HepG2 (cell line): ENCODE measurements at regions not wholly inside any gene's neighbourhood (a gene's known extent, or its start where the extent isn't known, plus 50 kb on each side); places are given as distances from the start of the nearest gene placed in this dataset.

Experiments used
- ADNP ChIP-seq: sonication (generic); formaldehyde crosslinking; IDR thresholded peaks from 2 replicates; pipeline ENCODE4 v1.4.0; 2020; ENCODE audit warnings: missing genetic modification reagents
- ARNT2 ChIP-seq: sonication (generic); formaldehyde crosslinking; IDR thresholded peaks from 2 replicates; pipeline ENCODE4 v1.8.0; 2022; ENCODE audit warnings: mild to moderate bottlenecking, low read depth, missing genetic modification reagents, moderate library complexity
- BRD4 ChIP-seq: sonication (generic); formaldehyde crosslinking; IDR thresholded peaks from 2 replicates; pipeline ENCODE4 v1.4.0; 2020; ENCODE audit warnings: missing genetic modification reagents
- KLF6 ChIP-seq: IDR thresholded peaks from 2 replicates; pipeline ENCODE4 v1.8.0; 2016; ENCODE audit warnings: missing biosample characterization, missing genetic modification reagents
- MAF1 ChIP-seq: sonication (generic); formaldehyde crosslinking; IDR thresholded peaks from 2 replicates; pipeline ENCODE4 v1.5.0; 2020; ENCODE audit warnings: missing genetic modification reagents, borderline replicate concordance
- MIXL1 ChIP-seq: IDR thresholded peaks from 2 replicates; pipeline ENCODE4 v1.6.1; 2016
- POLR2A ChIP-seq, 2 experiments: IDR thresholded peaks; 2 replicates each; pipeline ENCODE4 v1.6.1; 2011; ENCODE audit warnings: low read depth in 2 of 2, low read length in 2 of 2, mild to moderate bottlenecking in 1 of 2, moderate library complexity in 1 of 2; ENCODE audit not compliant: insufficient read depth in 1 of 2
- PRDM15 ChIP-seq: sonication (generic); formaldehyde crosslinking; IDR thresholded peaks from 2 replicates; pipeline ENCODE4 v1.4.0; 2020; ENCODE audit warnings: missing genetic modification reagents
- RFX3 ChIP-seq: IDR thresholded peaks from 2 replicates; pipeline ENCODE4 v1.6.1; 2016; ENCODE audit warnings: missing biosample characterization, missing genetic modification reagents
- RNF2 ChIP-seq: fragments of 450-650 bp; conservative IDR thresholded peaks from 2 replicates; pipeline ENCODE4 v1.6.1; 2016; ENCODE audit warnings: low read depth
- SMARCC2 ChIP-seq: fragments of 450-650 bp; IDR thresholded peaks from 2 replicates; pipeline ENCODE4 v1.6.1; 2017; ENCODE audit warnings: antibody characterized with exemption, mild to moderate bottlenecking
- TFAP4 ChIP-seq: sonication (generic); IDR thresholded peaks from 2 replicates; pipeline ENCODE4 v1.6.1; 2016; ENCODE audit warnings: low read depth, borderline replicate concordance
- UBTF ChIP-seq: sonication (generic); formaldehyde crosslinking; IDR thresholded peaks from 2 replicates; pipeline ENCODE4 v1.4.0; 2020; ENCODE audit warnings: mild to moderate bottlenecking, missing genetic modification reagents
- ZBTB37 ChIP-seq: sonication (generic); formaldehyde crosslinking; IDR thresholded peaks from 2 replicates; pipeline ENCODE4 v1.4.0; 2020; ENCODE audit warnings: mild to moderate bottlenecking, missing genetic modification reagents
- ZBTB46 ChIP-seq: sonication (generic); formaldehyde crosslinking; IDR thresholded peaks from 2 replicates; pipeline ENCODE4 v1.4.0; 2020; ENCODE audit warnings: mild to moderate bottlenecking, missing genetic modification reagents, borderline replicate concordance
- ZFP36L1 ChIP-seq: sonication (generic); formaldehyde crosslinking; IDR thresholded peaks from 2 replicates; pipeline ENCODE4 v1.8.0; 2022; ENCODE audit warnings: mild to moderate bottlenecking, missing genetic modification reagents, moderate library complexity
- ZNF138 ChIP-seq: sonication (generic); formaldehyde crosslinking; IDR thresholded peaks from 2 replicates; pipeline ENCODE4 v1.5.0; 2020; ENCODE audit warnings: mild to moderate bottlenecking, low read depth, missing genetic modification reagents
- ZNF207 ChIP-seq: fragments of 450-650 bp; IDR thresholded peaks from 2 replicates; pipeline ENCODE4 v1.6.1; 2016; ENCODE audit warnings: antibody characterized with exemption, borderline replicate concordance
- ZNF335 ChIP-seq: sonication (generic); formaldehyde crosslinking; IDR thresholded peaks from 2 replicates; pipeline ENCODE4 v1.4.0; 2020; ENCODE audit warnings: missing genetic modification reagents
- ZNF382 ChIP-seq: sonication (generic); formaldehyde crosslinking; IDR thresholded peaks from 2 replicates; pipeline ENCODE4 v1.5.0; 2020; ENCODE audit warnings: missing genetic modification reagents, mild to moderate bottlenecking, borderline replicate concordance
- ZNF747 ChIP-seq: sonication (generic); formaldehyde crosslinking; IDR thresholded peaks from 2 replicates; pipeline ENCODE4 v1.8.1; 2023; ENCODE audit warnings: missing genetic modification reagents, mild to moderate bottlenecking, borderline replicate concordance
- ZSCAN25 ChIP-seq: sonication (generic); formaldehyde crosslinking; IDR thresholded peaks from 2 replicates; pipeline ENCODE4 v1.8.0; 2022; ENCODE audit warnings: mild to moderate bottlenecking, missing genetic modification reagents

- TF ChIP-seq ZBTB46 (CRISPR knock-in tag) (no peak), PRDM15 (CRISPR knock-in tag) (no peak), ZNF382 (CRISPR knock-in tag) (no peak), BRD4 (CRISPR knock-in tag) (no peak), ADNP (CRISPR knock-in tag) (no peak), SMARCC2 (no peak), ZNF207 (no peak), UBTF (CRISPR knock-in tag) (no peak), ZSCAN25 (CRISPR knock-in tag) (no peak), ARNT2 (no peak), RNF2 (no peak), ZNF335 (CRISPR knock-in tag) (0 out of 2 replicates have a peak, but pooled peaks have one; percentile 18), KLF6 (CRISPR knock-in tag) (peak; percentile 30; the same call in 1 of the 2 replicates), MIXL1 (CRISPR knock-in tag) (no peak), POLR2A (IDR thresholded peaks at IDR 0.05; ENCODE audit: insufficient read depth in 1 of 2, low read depth in 2 of 2, low read length in 2 of 2) (no peak), ZFP36L1 (CRISPR knock-in tag) (no peak), ZBTB37 (no peak), ZNF138 (no peak), RFX3 (no peak), ZNF747 (CRISPR knock-in tag) (no peak), MAF1 (CRISPR knock-in tag) (no peak), TFAP4 (no peak; the same call in 1 of the 2 replicates)
These were observed 72.1 kb upstream of the MAP4K4 start (continued) for GRCh38 chr2:101625387-101625786.
